ENCODE measurements at regions not wholly inside any gene's neighbourhood (a gene's known extent, or its start where the extent isn't known, plus 50 kb on each side); places are given as distances from the start of the nearest gene placed in this dataset.

- H3K23me2 ChIP-seq (ENCODE audit: insufficient read length, low read depth, low read length, poor library complexity, severe bottlenecking): no peaks in the 10 kb centered on the region
- H3K56ac ChIP-seq (ENCODE audit: insufficient read length, low read depth, low read length): no peak overlapping the region
- H3K4me2 ChIP-seq (ENCODE audit: insufficient read depth, insufficient read length, low read length): no peak overlapping the region
- no peak overlapping the region for H2AK5ac ChIP-seq (ENCODE audit: insufficient read length, low read length)
- no peak overlapping the region for H3K4me3 Mint-ChIP-seq
- H3K4ac ChIP-seq (ENCODE audit: low read depth, low read length): no peak overlapping the region
- H3K18ac ChIP-seq (ENCODE audit: insufficient read length, low read depth, low read length): no peak overlapping the region
- no peak overlapping the region for H3K27ac Mint-ChIP-seq
- no peak overlapping the region for H3T11ph ChIP-seq (ENCODE audit: low read length)
- H4K5ac ChIP-seq (ENCODE audit: insufficient read length, low read depth, low read length): no peak overlapping the region
- TF ChIP-seq CTCF (conservative IDR thresholded peaks at IDR 0.05): no peak
- DNase-seq: no peak
- H3K9ac ChIP-seq (ENCODE audit: extremely low read depth, insufficient read length, low read length): no peak overlapping the region
- no peaks in the 10 kb centered on the region for H4K20me1 ChIP-seq (ENCODE audit: control insufficient read depth, insufficient read depth, insufficient read length)
- H3K27me3 Mint-ChIP-seq (ENCODE audit: low read depth): peaks cover 13% of the 10 kb centered on the region
- H3K23ac ChIP-seq (ENCODE audit: insufficient read length, low read depth, low read length): no peak overlapping the region
- H3K36me3 Mint-ChIP-seq (ENCODE audit: insufficient read depth in 1 of 3, low read depth in 3 of 3): peaks cover 0 to 4% (median 0%) of the 10 kb centered on the region in 3 experiments; a peak in 2 of 7 replicates
- H4K8ac ChIP-seq (replicated peaks; ENCODE audit: insufficient read length, low read depth, low read length): no peak overlapping the region
- H3K4me1 Mint-ChIP-seq: 0 out of 4 replicates have a peak, but pooled peaks cover 0 to 4% of the 10 kb centered on the region in 2 experiments
- H3K14ac ChIP-seq (ENCODE audit: insufficient read depth, low read length): no peak overlapping the region
- no peak overlapping the region for H4K91ac ChIP-seq (ENCODE audit: insufficient read length, low read depth, low read length)
- H3K9me3 ChIP-seq (ENCODE audit: control insufficient read depth, low read depth, low read length): peaks cover 4% of the 10 kb centered on the region
- no peak overlapping the region for H2BK5ac ChIP-seq (ENCODE audit: insufficient read length, low read length)
- no peak overlapping the region for H3K27ac ChIP-seq (ENCODE audit: insufficient read length, low read depth, low read length)
- no peaks in the 10 kb centered on the region for H3K4me1 ChIP-seq (ENCODE audit: insufficient read depth, low read length)
- H2BK15ac ChIP-seq (ENCODE audit: low read depth, low read length): no peak overlapping the region
- no peak overlapping the region for H2BK20ac ChIP-seq (ENCODE audit: low read depth, low read length, poor library complexity, severe bottlenecking)
- no peak overlapping the region for H2BK120ac ChIP-seq (ENCODE audit: low read depth, low read length, poor library complexity, severe bottlenecking)
- H2BK12ac ChIP-seq (ENCODE audit: insufficient read length, low read depth, low read length): no peak overlapping the region
- 0 out of 2 replicates have a peak, but pooled peaks cover 3% of the 10 kb centered on the region for H3K79me2 ChIP-seq (ENCODE audit: insufficient read depth, low read length)
- H3K9me3 Mint-ChIP-seq: peaks cover 8 to 23% of the 10 kb centered on the region in 2 experiments
- no CpG with 5 or more reads among the region's 4 CpGs for WGBS (ENCODE audit: extremely low coverage, insufficient read length, low lambda C conversion rate)
- no peaks in the 10 kb centered on the region for H3K27me3 ChIP-seq (ENCODE audit: insufficient read depth, low read length)
- H3K79me1 ChIP-seq (ENCODE audit: insufficient read depth, low read depth, low read length, poor library complexity, severe bottlenecking): no peaks in the 10 kb centered on the region
- no peak overlapping the region for H2AFZ ChIP-seq (ENCODE audit: low read length)
Observed at GRCh38 chr4:77314697-77315096, 157.7 kb downstream of the CCNG2 start.
